ENCODE measurements at regions not wholly inside any gene's neighbourhood (a gene's known extent, or its start where the extent isn't known, plus 50 kb on each side); places are given as distances from the start of the nearest gene placed in this dataset.

DNA sequence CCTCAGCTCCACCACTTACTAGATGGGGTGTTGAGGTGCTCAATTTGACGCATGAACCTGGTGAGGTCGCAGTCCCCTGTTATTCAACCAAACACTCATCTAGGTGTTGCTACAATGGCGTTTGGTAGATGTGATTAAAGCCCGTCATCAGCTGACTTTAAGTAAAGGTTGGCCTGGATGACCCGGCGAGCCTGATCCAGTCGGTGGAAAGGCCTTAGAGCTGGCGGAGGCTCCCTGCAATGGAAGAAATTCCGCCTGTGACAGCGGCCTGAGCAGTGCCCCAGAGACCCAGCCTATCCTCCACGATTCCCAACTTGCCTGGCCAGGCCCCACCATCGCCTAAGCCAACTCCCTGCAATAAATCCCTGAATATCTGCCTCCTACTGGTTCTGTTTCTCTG lies 171.4 kb downstream of the BMP7 start:
- Histone ChIP-seq H3K4me1 (ENCODE audit: control insufficient read depth in 2 of 3, insufficient read depth in 2 of 3, low read depth in 1 of 3, low read length in 3 of 3) (peaks cover 0 to 2% (median 0%) of the 10 kb centered on the region in 3 donors), H3K36me3 (ENCODE audit: control insufficient read depth in 2 of 3, insufficient read depth in 3 of 3, low read length in 3 of 3) (no peaks in the 10 kb centered on the region), H3K9ac (ENCODE audit: low read length in 3 of 3) (no peak overlapping the region), H3K9me3 (ENCODE audit: control insufficient read depth in 2 of 3, insufficient read depth in 1 of 3, low read length in 3 of 3) (no peaks in the 10 kb centered on the region), H3K27ac (ENCODE audit: low read depth in 2 of 2, low read length in 2 of 2) (no peak overlapping the region), H3K27me3 (ENCODE audit: control insufficient read depth, insufficient read depth, low read length) (no peaks in the 10 kb centered on the region), H3K4me3 (ENCODE audit: low read length in 3 of 3) (no peak overlapping the region)
- TF ChIP-seq, protein P1, sequence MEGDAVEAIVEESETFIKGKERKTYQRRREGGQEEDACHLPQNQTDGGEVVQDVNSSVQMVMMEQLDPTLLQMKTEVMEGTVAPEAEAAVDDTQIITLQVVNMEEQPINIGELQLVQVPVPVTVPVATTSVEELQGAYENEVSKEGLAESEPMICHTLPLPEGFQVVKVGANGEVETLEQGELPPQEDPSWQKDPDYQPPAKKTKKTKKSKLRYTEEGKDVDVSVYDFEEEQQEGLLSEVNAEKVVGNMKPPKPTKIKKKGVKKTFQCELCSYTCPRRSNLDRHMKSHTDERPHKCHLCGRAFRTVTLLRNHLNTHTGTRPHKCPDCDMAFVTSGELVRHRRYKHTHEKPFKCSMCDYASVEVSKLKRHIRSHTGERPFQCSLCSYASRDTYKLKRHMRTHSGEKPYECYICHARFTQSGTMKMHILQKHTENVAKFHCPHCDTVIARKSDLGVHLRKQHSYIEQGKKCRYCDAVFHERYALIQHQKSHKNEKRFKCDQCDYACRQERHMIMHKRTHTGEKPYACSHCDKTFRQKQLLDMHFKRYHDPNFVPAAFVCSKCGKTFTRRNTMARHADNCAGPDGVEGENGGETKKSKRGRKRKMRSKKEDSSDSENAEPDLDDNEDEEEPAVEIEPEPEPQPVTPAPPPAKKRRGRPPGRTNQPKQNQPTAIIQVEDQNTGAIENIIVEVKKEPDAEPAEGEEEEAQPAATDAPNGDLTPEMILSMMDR (IDR thresholded peaks at IDR 0.05; ENCODE audit: borderline replicate concordance, extremely low read depth, insufficient read depth), result no peak
- FAIRE-seq (no peak), DNase-seq (peak in 1 of 5 donors; percentile 51)
- intact Hi-C loops (cut with DNase I), result loop anchor here (5.0 kb wide), 1 partner anchor 252 kb away; no protein-coding TSS in a partner anchor

DNA sequence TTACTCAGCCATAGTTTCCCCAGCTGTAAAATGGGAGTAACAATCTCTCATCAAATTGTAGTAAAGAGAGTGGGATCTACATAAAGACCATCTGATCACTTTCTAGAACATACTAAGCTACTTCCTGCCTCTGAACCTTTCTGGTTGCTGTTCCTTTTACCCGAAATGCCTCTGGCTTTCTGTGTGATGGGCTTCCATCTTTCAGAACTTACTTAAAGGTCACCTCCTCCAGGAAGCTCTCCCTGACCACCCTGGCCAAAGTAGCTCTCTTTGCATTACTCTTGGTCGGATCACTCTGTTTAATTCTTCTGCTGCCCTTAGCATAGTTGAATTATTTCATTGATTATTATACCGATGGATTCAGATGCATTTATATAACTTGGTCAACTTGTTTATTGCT lies 171.0 kb downstream of the BMP7 start:
- intact Hi-C loops (cut with DNase I), result no loop called here
- no peak for FAIRE-seq
- H3K4me3 ChIP-seq (ENCODE audit: low read length in 3 of 3), result no peak overlapping the region

DNA sequence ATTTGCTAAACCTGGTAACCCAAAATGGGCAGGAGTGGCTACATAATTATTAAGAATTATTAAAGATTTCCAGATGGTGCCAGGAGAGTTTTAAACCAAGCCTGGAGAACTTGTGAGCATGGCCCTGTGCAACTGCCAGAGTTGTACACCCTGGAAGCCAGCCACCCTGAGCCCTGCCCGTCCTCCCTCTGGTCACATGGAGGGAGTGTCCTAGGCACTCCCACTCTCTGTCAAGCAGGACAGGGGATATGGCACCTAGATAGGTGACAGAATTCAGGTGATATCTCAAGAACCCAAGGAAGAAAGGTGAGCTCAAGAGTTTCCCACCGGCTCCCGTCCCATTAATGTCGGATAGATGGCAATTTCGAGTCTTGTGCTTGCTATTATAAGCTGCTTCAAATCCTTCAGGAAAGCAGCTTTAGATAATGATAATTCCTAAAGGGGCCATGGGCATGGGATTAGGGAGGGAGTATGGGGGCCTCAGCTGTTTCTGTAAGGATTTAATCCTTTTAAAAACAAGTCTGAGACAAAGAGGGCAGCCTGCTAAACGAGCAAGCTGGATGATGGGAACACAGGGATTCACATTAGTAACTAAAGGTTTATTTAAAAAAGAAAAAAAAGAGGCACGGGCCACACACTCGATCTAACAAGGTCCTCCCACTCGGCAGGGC lies 169.1 kb downstream of the BMP7 start:
- intact Hi-C loops (cut with DNase I), result no loop called here
- Histone ChIP-seq H3K36me3 (ENCODE audit: control insufficient read depth in 2 of 3, insufficient read depth in 3 of 3, low read length in 3 of 3) (no peaks in the 10 kb centered on the region), H3K27me3 (ENCODE audit: control insufficient read depth, insufficient read depth, low read length) (no peaks in the 10 kb centered on the region), H3K9ac (ENCODE audit: low read length in 3 of 3) (no peak overlapping the region), H3K27ac (ENCODE audit: low read depth in 2 of 2, low read length in 2 of 2) (no peak overlapping the region), H3K9me3 (ENCODE audit: control insufficient read depth in 2 of 3, insufficient read depth in 1 of 3, low read length in 3 of 3) (no peaks in the 10 kb centered on the region), H3K4me1 (ENCODE audit: control insufficient read depth in 2 of 3, insufficient read depth in 2 of 3, low read depth in 1 of 3, low read length in 3 of 3) (no peaks in the 10 kb centered on the region), H3K4me3 (ENCODE audit: low read length in 3 of 3) (no peak overlapping the region)
- FAIRE-seq (no peak), DNase-seq (peak in 1 of 5 donors; percentile 30)
- TF ChIP-seq, protein P1 (IDR thresholded peaks at IDR 0.05; ENCODE audit: borderline replicate concordance, extremely low read depth, insufficient read depth), result no peak

More for the DNA sequence above, 171.0 kb downstream of the BMP7 start:
- H3K36me3 ChIP-seq (ENCODE audit: control insufficient read depth in 2 of 3, insufficient read depth in 3 of 3, low read length in 3 of 3), result no peaks in the 10 kb centered on the region
- no peak overlapping the region for H3K27ac ChIP-seq (ENCODE audit: low read depth in 2 of 2, low read length in 2 of 2)
- no peaks in the 10 kb centered on the region for H3K9me3 ChIP-seq (ENCODE audit: control insufficient read depth in 2 of 3, insufficient read depth in 1 of 3, low read length in 3 of 3)
- DNase-seq, result no peak
- no peak overlapping the region for H3K9ac ChIP-seq (ENCODE audit: low read length in 3 of 3)
- TF ChIP-seq, protein P1 (IDR thresholded peaks at IDR 0.05; ENCODE audit: borderline replicate concordance, extremely low read depth, insufficient read depth), result no peak
- H3K27me3 ChIP-seq (ENCODE audit: control insufficient read depth, insufficient read depth, low read length), result no peaks in the 10 kb centered on the region
- H3K4me1 ChIP-seq (ENCODE audit: control insufficient read depth in 2 of 3, insufficient read depth in 2 of 3, low read depth in 1 of 3, low read length in 3 of 3), result peaks cover 0 to 2% (median 0%) of the 10 kb centered on the region in 3 donors

All from kidney (tissue), 13 donors.